Right lobe of liver (tissue), 6 donors: ENCODE measurements at regions not wholly inside any gene's neighbourhood (a gene's known extent, or its start where the extent isn't known, plus 50 kb on each side); places are given as distances from the start of the nearest gene placed in this dataset.

ENCODE experiments used
- ATAC-seq, 4 donors: fragments of 200-7000 bp; cut with Tn5 transposase; one replicate each; pipeline ENCODE4 v1.9.1; 2020; ENCODE audit warnings: mild to moderate bottlenecking in 4 of 4, moderate library complexity in 4 of 4
- DNase-seq, 3 donors: peaks; one replicate each; pipeline ENCODE4 v3.0.0-alpha.2; 2020
- H3K27ac ChIP-seq, 3 donors: fragments of 200-600 bp; one replicate each; pipeline ENCODE4 v1.8.0; 2022
- H3K27me3 ChIP-seq, 2 donors: fragments of 200-600 bp; one replicate each; pipeline ENCODE4 v1.8.0; 2022
- H3K36me3 ChIP-seq, 4 donors: fragments of 200-600 bp; sonication (generic) in 1 of 4; one replicate each; pipeline versions ENCODE4 v1.5.1 to v1.8.0; 2017 to 2022; ENCODE audit warnings: control low read depth in 1 of 4
- H3K4me1 ChIP-seq, 4 donors: fragments of 200-600 bp; sonication (generic) in 1 of 4; one replicate each; pipeline versions ENCODE4 v1.5.1 to v1.8.0; 2017 to 2022; ENCODE audit warnings: control low read depth in 1 of 4
- H3K4me3 ChIP-seq, 3 donors: fragments of 200-600 bp; one replicate each; pipeline ENCODE4 v1.8.0; 2022
- H3K9me3 ChIP-seq, 4 donors: fragments of 200-600 bp; sonication (generic) in 1 of 4; one replicate each; pipeline versions ENCODE4 v1.5.1 to v1.8.0; 2017 to 2022; ENCODE audit warnings: control low read depth in 1 of 4
- CTCF ChIP-seq, 4 donors: fragments of 200-600 bp in 3 of 4; fragments of 450-650 bp in 1 of 4; IDR thresholded peaks; one replicate each; pipeline versions ENCODE4 v1.5.1 to v1.8.0; 2016 to 2022; ENCODE audit warnings: antibody characterized with exemption in 4 of 4, mild to moderate bottlenecking in 2 of 4
- POLR2A ChIP-seq: fragments of 450-650 bp; IDR thresholded peaks from one replicate; pipeline ENCODE4 v1.6.1; 2017; ENCODE audit warnings: antibody characterized with exemption, mild to moderate bottlenecking
- WGBS: methylation state at CpG from one replicate; pipeline ENCODE4 v1.1.6; 2018; ENCODE audit warnings: low coverage, low lambda C conversion rate; ENCODE audit not compliant: insufficient coverage; ENCODE audit errors: missing lambda C conversion rate; 5-methylcytosine and 5-hydroxymethylcytosine counted together
- intact Hi-C, 2 donors: fragments of 100-400 bp; cut with DNase I; formaldehyde crosslinking; loops; one replicate each; pipeline versions ENCODE4 v1.11.2 to v1.14.1; 2022
- donor health status: DM: no; HTN: yes; CAD: no.
- donor health status: DM: no; HTN: no; CAD: no.
- donor health status: DM: no; HTN: no; CAD: no.
- donor health status: DM: no; HTN: yes; CAD: no.
- donor health status: DM: no; HTN: yes; CAD: no.

GRCh38 chr18:67347438-67347837 lies 169.1 kb downstream of the DSEL start:
- Histone ChIP-seq H3K4me3 (no peak overlapping the region), H3K27me3 (no peaks in the 10 kb centered on the region), H3K4me1 (no peaks in the 10 kb centered on the region), H3K9me3 (no peaks in the 10 kb centered on the region), H3K27ac (no peak overlapping the region), H3K36me3 (no peaks in the 10 kb centered on the region)
- no peak for TF ChIP-seq POLR2A
- no peak for TF ChIP-seq CTCF (IDR thresholded peaks at IDR 0.05)
- ATAC-seq, result no peak
- 47% methylated on average over 1 of the region's 1 CpG for WGBS
- DNase-seq, result no peak
- intact Hi-C loops, result no loop called here

GRCh38 chr18:67342159-67342558 lies 174.4 kb downstream of the DSEL start:
- H3K36me3 ChIP-seq, result no peaks in the 10 kb centered on the region
- H3K9me3 ChIP-seq, result no peaks in the 10 kb centered on the region
- intact Hi-C loops, result no loop called here
- H3K27ac ChIP-seq, result no peak overlapping the region
- no peak for TF ChIP-seq CTCF (IDR thresholded peaks at IDR 0.05)
- TF ChIP-seq POLR2A, result no peak
- ATAC-seq (no peak), DNase-seq (no peak)
- H3K4me1 ChIP-seq, result no peaks in the 10 kb centered on the region
- no peak overlapping the region for H3K4me3 ChIP-seq
- WGBS, result 37% methylated on average over 2 of the region's 2 CpGs
- no peaks in the 10 kb centered on the region for H3K27me3 ChIP-seq

GRCh38 chr18:67337696-67338095 lies 178.8 kb downstream of the DSEL start:
- DNase-seq (no peak), ATAC-seq (no peak)
- Histone ChIP-seq H3K4me3 (no peak overlapping the region), H3K4me1 (peaks cover 0 to under 1% (median 0%) of the 10 kb centered on the region in 4 donors), H3K9me3 (no peaks in the 10 kb centered on the region), H3K27me3 (no peaks in the 10 kb centered on the region), H3K36me3 (no peaks in the 10 kb centered on the region), H3K27ac (no peak overlapping the region)
- TF ChIP-seq POLR2A, result no peak
- no peak for TF ChIP-seq CTCF (IDR thresholded peaks at IDR 0.05)
- WGBS, result 14% methylated on average over 1 of the region's 1 CpG
- intact Hi-C loops, result no loop called here

GRCh38 chr18:67331857-67332256 lies 184.7 kb downstream of the DSEL start:
- no peak overlapping the region for H3K4me3 ChIP-seq
- peaks cover 0 to 10% (median 0%) of the 10 kb centered on the region in 4 donors for H3K4me1 ChIP-seq
- no peaks in the 10 kb centered on the region for H3K9me3 ChIP-seq
- DNase-seq, result no peak
- no peak for TF ChIP-seq CTCF (IDR thresholded peaks at IDR 0.05)
- no peak for TF ChIP-seq POLR2A
- H3K27me3 ChIP-seq, result no peaks in the 10 kb centered on the region
- intact Hi-C loops, result no loop called here
- no peak for ATAC-seq
- no peaks in the 10 kb centered on the region for H3K36me3 ChIP-seq
- H3K27ac ChIP-seq, result no peak overlapping the region
- 6% methylated on average over 1 of the region's 1 CpG for WGBS

- Histone ChIP-seq H3K27me3 (no peaks in the 10 kb centered on the region), H3K4me3 (no peak overlapping the region), H3K36me3 (no peaks in the 10 kb centered on the region), H3K27ac (no peak overlapping the region), H3K9me3 (no peaks in the 10 kb centered on the region), H3K4me1 (no peaks in the 10 kb centered on the region)
- no peak for TF ChIP-seq POLR2A
- TF ChIP-seq CTCF (IDR thresholded peaks at IDR 0.05), result no peak
- intact Hi-C loops, result no loop called here
- ATAC-seq (peak in 1 of 4 donors; percentile 69), DNase-seq (no peak)
- 32% methylated on average over 2 of the region's 2 CpGs for WGBS
These were observed 197.4 kb downstream of the DSEL start for GRCh38 chr18:67319109-67319508.
